HG03565 (cell line): ENCODE measurements at regions not wholly inside any gene's neighbourhood (a gene's known extent, or its start where the extent isn't known, plus 50 kb on each side); places are given as distances from the start of the nearest gene placed in this dataset.

Source experiments
- ATAC-seq: cut with Tn5 transposase; IDR thresholded peaks from one replicate; pipeline ENCODE4 v1.9.1; 2021; ENCODE audit warnings: mild to moderate bottlenecking, moderate library complexity; ENCODE audit not compliant: unreplicated experiment

- no peak for ATAC-seq
These were observed 538.7 kb downstream of the CMPK2 start for GRCh38 chr2:6326958-6327357.

- ATAC-seq: no peak
These were observed 528.8 kb downstream of the CMPK2 start for GRCh38 chr2:6336752-6337471.

- no peak for ATAC-seq
These were observed 528.3 kb downstream of the CMPK2 start for GRCh38 chr2:6337472-6337820.

GRCh38 chr2:6341588-6342129, 524.0 kb downstream of the CMPK2 start:
- ATAC-seq: no peak

GRCh38 chr2:6342273-6342920, 523.3 kb downstream of the CMPK2 start:
- no peak for ATAC-seq

- ATAC-seq: no peak
These were observed 522.6 kb downstream of the CMPK2 start for GRCh38 chr2:6343076-6343475.

- peak; percentile 79 for ATAC-seq
These were observed 513.5 kb downstream of the CMPK2 start for GRCh38 chr2:6352247-6352646.

- no peak for ATAC-seq
These were observed 512.7 kb downstream of the CMPK2 start for GRCh38 chr2:6352906-6353515.

GRCh38 chr2:6353669-6354068, 512.0 kb downstream of the CMPK2 start:
- ATAC-seq: peak; percentile 55

GRCh38 chr2:6354546-6354945, 511.2 kb downstream of the CMPK2 start:
- ATAC-seq: no peak

GRCh38 chr2:6355886-6356761, 509.6 kb downstream of the CMPK2 start:
- ATAC-seq: no peak

GRCh38 chr2:6358546-6358945, 507.2 kb downstream of the CMPK2 start:
- ATAC-seq: no peak

GRCh38 chr2:6358985-6359384, 506.7 kb downstream of the CMPK2 start:
- ATAC-seq: no peak

GRCh38 chr2:6359964-6360363, 505.7 kb downstream of the CMPK2 start:
- ATAC-seq: no peak

- no peak for ATAC-seq
These were observed 502.8 kb downstream of the CMPK2 start for GRCh38 chr2:6362671-6363450.

- no peak for ATAC-seq
These were observed 497.4 kb downstream of the CMPK2 start for GRCh38 chr2:6368281-6368680.

GRCh38 chr2:6369266-6369665, 496.4 kb downstream of the CMPK2 start:
- ATAC-seq: no peak

- ATAC-seq: no peak
These were observed 494.8 kb downstream of the CMPK2 start for GRCh38 chr2:6370753-6371551.

- ATAC-seq: no peak
These were observed 493.3 kb downstream of the CMPK2 start for GRCh38 chr2:6372317-6372901.
